Endothelial cell of umbilical vein (primary cell): ENCODE measurements at regions not wholly inside any gene's neighbourhood (a gene's known extent, or its start where the extent isn't known, plus 50 kb on each side); places are given as distances from the start of the nearest gene placed in this dataset.

Experiments
- BruUV-seq: library from RNA; stranded (reverse); fragments of 400-500 nt; replicated peaks from 2 replicates; lab custom pipeline; 2021; lab: Mats Ljungman, UMichigan
- CTCF ChIA-PET: fragments of 300-600, 350-600 bp; sonication (Branson Sonifier 250); formaldehyde crosslinking; loops from one replicate; lab custom pipeline; 2021; ENCODE audit warnings: antibody characterized with exemption, inconsistent platforms; lab: Charles Lee
- POLR2A ChIA-PET: fragments of 300-600, 350-600 bp; sonication (Branson Sonifier 250); formaldehyde crosslinking; loops from one replicate; lab custom pipeline; 2021; ENCODE audit warnings: antibody characterized with exemption, inconsistent platforms; lab: Charles Lee
- DNase-seq: peaks from one replicate; pipeline ENCODE4 v3.0.0-alpha.2; 2011; ENCODE audit warnings: low read depth, low spot score
- FAIRE-seq: peaks from 2 replicates; lab custom pipeline; 2011; peaks lifted over from hg19 to GRCh38; lab: Jason Lieb, UNC
- H2AFZ ChIP-seq: 2 replicates; pipeline ENCODE4 v1.6.0; 2012; ENCODE audit warnings: low read depth, low read length, control low read depth, inconsistent platforms
- H3K27ac ChIP-seq: 2 replicates; pipeline ENCODE4 v1.5.1; 2011; ENCODE audit warnings: low read depth, mild to moderate bottlenecking, control low read depth, low read length, moderate library complexity; ENCODE audit not compliant: insufficient read depth
- H3K27me3 ChIP-seq, 2 experiments: 2 replicates each; pipeline versions ENCODE4 v1.6.0 to v1.6.1; 2011; ENCODE audit warnings: low read length in 2 of 2, mixed read lengths in 1 of 2; ENCODE audit not compliant: control insufficient read depth in 2 of 2, insufficient read depth in 2 of 2
- H3K36me3 ChIP-seq, 2 experiments: 2 replicates in 1 of 2; 3 replicates in 1 of 2; pipeline ENCODE4 v1.5.1; 2011; ENCODE audit warnings: low read length in 2 of 2, mild to moderate bottlenecking in 1 of 2, moderate library complexity in 1 of 2; ENCODE audit not compliant: control insufficient read depth in 2 of 2, insufficient read depth in 2 of 2; ENCODE audit errors: extremely low read depth in 1 of 2
- H3K4me1 ChIP-seq: 3 replicates; pipeline ENCODE4 v1.5.1; 2011; ENCODE audit warnings: mild to moderate bottlenecking, low read length; ENCODE audit not compliant: control insufficient read depth, insufficient read depth; ENCODE audit errors: extremely low read depth
- H3K4me2 ChIP-seq: 2 replicates; pipeline ENCODE4 v1.6.1; 2011; ENCODE audit warnings: low read length, control low read depth, mixed read lengths; ENCODE audit not compliant: insufficient read depth
- H3K4me3 ChIP-seq, 3 experiments: fragments of 200-600 bp in 1 of 3; sonication (generic), shearing (Covaris generic) in 1 of 3; replicated peaks in 1 of 3; 2 replicates each; pipeline ENCODE4 v1.5.1; 2011 to 2016; ENCODE audit warnings: control low read depth in 3 of 3, low read length in 3 of 3, mild to moderate bottlenecking in 2 of 3, inconsistent platforms in 1 of 3, low read depth in 1 of 3, moderate library complexity in 1 of 3; ENCODE audit not compliant: insufficient read depth in 1 of 3
- H3K79me2 ChIP-seq: 2 replicates; pipeline ENCODE4 v1.6.0; 2012; ENCODE audit warnings: low read length, inconsistent platforms; ENCODE audit not compliant: control insufficient read depth, insufficient read depth
- H3K9ac ChIP-seq: replicated peaks from 2 replicates; pipeline ENCODE3; 2011; ENCODE audit warnings: low read length, control low read depth; ENCODE audit not compliant: insufficient read depth; ENCODE audit errors: extremely low read depth
- H3K9me1 ChIP-seq: replicated peaks from 3 replicates; pipeline ENCODE4 v1.6.0; 2011; ENCODE audit warnings: mild to moderate bottlenecking, low read length; ENCODE audit not compliant: control insufficient read depth, insufficient read depth; ENCODE audit errors: extremely low read depth
- H3K9me3 ChIP-seq: replicated peaks from 2 replicates; pipeline ENCODE4 v1.5.1; 2012; ENCODE audit warnings: low read length, inconsistent platforms; ENCODE audit not compliant: control insufficient read depth, insufficient read depth
- H4K20me1 ChIP-seq: replicated peaks from 2 replicates; pipeline ENCODE3; 2011; ENCODE audit warnings: mild to moderate bottlenecking, low read length; ENCODE audit not compliant: control insufficient read depth, insufficient read depth; ENCODE audit errors: extremely low read depth
- CTCF ChIP-seq, 2 donors: IDR thresholded peaks; 1 replicate in 1 of 2; 2 replicates in 1 of 2; pipeline ENCODE4 v1.5.1; 2011; ENCODE audit warnings: low read length in 2 of 2, mild to moderate bottlenecking in 2 of 2, moderate library complexity in 2 of 2, control low read depth in 1 of 2, inconsistent platforms in 1 of 2, low read depth in 1 of 2; ENCODE audit not compliant: insufficient read depth in 1 of 2; ENCODE audit errors: extremely low read depth in 1 of 2
- EZH2 ChIP-seq: IDR thresholded peaks from 2 replicates; pipeline ENCODE4 v1.6.1; 2012; ENCODE audit warnings: borderline replicate concordance, low read depth, mild to moderate bottlenecking, moderate library complexity, low read length, inconsistent platforms; ENCODE audit not compliant: severe bottlenecking
- FOS ChIP-seq: IDR thresholded peaks from 2 replicates; pipeline ENCODE4 v1.6.1; 2011; ENCODE audit warnings: mild to moderate bottlenecking, low read length, moderate library complexity, borderline replicate concordance; ENCODE audit not compliant: insufficient read depth
- GATA2 ChIP-seq: IDR thresholded peaks from 2 replicates; pipeline ENCODE4 v1.7.0; 2011; ENCODE audit warnings: low read depth, mild to moderate bottlenecking, moderate library complexity, mixed read lengths, low read length; ENCODE audit not compliant: insufficient read length, insufficient read depth
- JUN ChIP-seq: IDR thresholded peaks from 2 replicates; pipeline ENCODE4 v1.6.1; 2011; ENCODE audit warnings: borderline replicate concordance, low read depth; ENCODE audit not compliant: insufficient read length, insufficient read depth
- MAX ChIP-seq: IDR thresholded peaks from 2 replicates; pipeline ENCODE4 v1.6.1; 2011; ENCODE audit not compliant: insufficient read depth, insufficient read length
- MYC ChIP-seq: IDR thresholded peaks from one replicate; pipeline ENCODE4 v1.6.1; 2011; ENCODE audit warnings: mild to moderate bottlenecking, low read depth, low read length
- POLR2A ChIP-seq: IDR thresholded peaks from 2 replicates; pipeline ENCODE4 v1.6.1; 2012; ENCODE audit warnings: low read depth, mild to moderate bottlenecking, control low read depth, low read length
- POLR2AphosphoS5 ChIP-seq: IDR thresholded peaks from 2 replicates; pipeline ENCODE4 v1.6.1; 2012; ENCODE audit warnings: low read depth, mild to moderate bottlenecking, control low read depth, low read length, moderate library complexity; ENCODE audit not compliant: insufficient read depth
- dilution Hi-C: fragments of 300-500 bp; cut with MboI; formaldehyde crosslinking; loops from one replicate; pipeline ENCODE4 v1.15.0; 2019; ENCODE audit warnings: low sequenced_read_pairs; ENCODE audit not compliant: extremely low pct_ligation_motif_present
- intact Hi-C: fragments of 100-400 bp; cut with micrococcal nuclease; formaldehyde crosslinking; loops from one replicate; pipeline ENCODE4 v1.10.0; 2022

GRCh38 chr17:73806768-73807167 is 162.5 kb upstream of the SDK2 start:
- CTCF ChIA-PET, result no interaction called here
- H3K4me2 ChIP-seq, result no peak overlapping the region
- no peak overlapping the region for H3K9ac ChIP-seq
- no peaks in the 10 kb centered on the region for H3K79me2 ChIP-seq
- no peak overlapping the region for H3K4me3 ChIP-seq
- DNase-seq, result no peak
- H3K4me1 ChIP-seq, result no peaks in the 10 kb centered on the region
- intact Hi-C loops (no loop called here), dilution Hi-C loops (no loop called here)
- no peak overlapping the region for H3K27ac ChIP-seq
- no TSS peak for BruUV-seq
- no peaks in the 10 kb centered on the region for H3K9me3 ChIP-seq
- TF ChIP-seq FOS, result no peak
- no peaks in the 10 kb centered on the region for H4K20me1 ChIP-seq
- no peak overlapping the region for H2AFZ ChIP-seq
- no peaks in the 10 kb centered on the region for H3K27me3 ChIP-seq
- POLR2A ChIA-PET, result no interaction called here
- H3K36me3 ChIP-seq, result no peaks in the 10 kb centered on the region
- H3K9me1 ChIP-seq, result no peaks in the 10 kb centered on the region
- FAIRE-seq, result no peak

- H3K4me3 ChIP-seq, result no peak overlapping the region
- H4K20me1 ChIP-seq, result no peaks in the 10 kb centered on the region
- H3K27ac ChIP-seq, result no peak overlapping the region
- no TSS peak for BruUV-seq
- dilution Hi-C loops, result no loop called here
- no peak for FAIRE-seq
- no peak overlapping the region for H3K9ac ChIP-seq
- peaks cover 2% of the 10 kb centered on the region for H3K9me3 ChIP-seq
- no peak for DNase-seq
- no peaks in the 10 kb centered on the region for H3K79me2 ChIP-seq
- no peaks in the 10 kb centered on the region for H3K4me1 ChIP-seq
- H3K4me2 ChIP-seq, result no peak overlapping the region
- H3K27me3 ChIP-seq, result no peaks in the 10 kb centered on the region
- H3K36me3 ChIP-seq, result no peaks in the 10 kb centered on the region
- H3K9me1 ChIP-seq, result no peaks in the 10 kb centered on the region
- POLR2A ChIA-PET, result no interaction called here
- TF ChIP-seq JUN (no peak), FOS (no peak), POLR2AphosphoS5 (no peak), CTCF (IDR thresholded peaks at IDR 0.05; ENCODE audit: extremely low read depth in 1 of 2, insufficient read depth in 1 of 2, low read depth in 1 of 2, low read length in 2 of 2) (no peak), MAX (no peak), EZH2 (no peak), POLR2A (no peak), MYC (no peak), GATA2 (no peak)
- intact Hi-C loops, result no loop called here
- no peak overlapping the region for H2AFZ ChIP-seq
- CTCF ChIA-PET, result no interaction called here
These were observed 169.0 kb upstream of the SDK2 start for GRCh38 chr17:73813201-73813600.
